K562 (cell line): ENCODE measurements at regions not wholly inside any gene's neighbourhood (a gene's known extent, or its start where the extent isn't known, plus 50 kb on each side); places are given as distances from the start of the nearest gene placed in this dataset.
A peak's percentile ranks its signal among the peaks of the same experiment; 100 is the strongest.

Source experiments
- CBX5 ChIP-seq: IDR thresholded peaks from 2 replicates; pipeline ENCODE4 v1.6.1; 2014; ENCODE audit warnings: low read depth, borderline replicate concordance
- E2F5 ChIP-seq: sonication (generic); formaldehyde crosslinking; IDR thresholded peaks from 2 replicates; pipeline ENCODE4 v1.8.0; 2022; ENCODE audit warnings: mild to moderate bottlenecking, missing genetic modification reagents
- E2F6 ChIP-seq, 2 experiments: IDR thresholded peaks; 2 replicates each; pipeline ENCODE4 v1.6.1; 2011; ENCODE audit warnings: borderline replicate concordance in 1 of 2, control low read depth in 1 of 2, low read depth in 1 of 2, low read length in 1 of 2, mild to moderate bottlenecking in 1 of 2, mixed read lengths in 1 of 2, moderate library complexity in 1 of 2; ENCODE audit not compliant: insufficient read depth in 1 of 2, insufficient read length in 1 of 2, poor library complexity in 1 of 2, severe bottlenecking in 1 of 2; ENCODE audit errors: extremely low read depth in 1 of 2
- EP300 ChIP-seq: IDR thresholded peaks from 2 replicates; pipeline ENCODE4 v1.6.1; 2012; ENCODE audit warnings: low read length, improper control_type of control experiment
- IRF1 ChIP-seq: sonication (generic); formaldehyde crosslinking; IDR thresholded peaks from 2 replicates; pipeline ENCODE4 v1.8.0; 2022; ENCODE audit warnings: missing genetic modification reagents, mild to moderate bottlenecking, borderline replicate concordance
- MIER1 ChIP-seq: fragments of 450-650 bp; IDR thresholded peaks from 2 replicates; pipeline ENCODE4 v1.6.1; 2016; ENCODE audit warnings: antibody characterized with exemption, mild to moderate bottlenecking, low read depth
- MXD1 ChIP-seq: fragments of 250-450 bp; sonication (Bioruptor Pico); IDR thresholded peaks from 2 replicates; pipeline ENCODE4 v1.8.0; 2021; ENCODE audit warnings: borderline replicate concordance, mild to moderate bottlenecking, moderate library complexity; ENCODE audit not compliant: poor library complexity, severe bottlenecking
- NR4A1 ChIP-seq, 2 experiments: fragments of 250-450 bp in 1 of 2; fragments of 450-650 bp in 1 of 2; sonication (Bioruptor Pico) in 1 of 2; IDR thresholded peaks; 2 replicates each; pipeline versions ENCODE4 v1.4.0 to v1.6.1; 2016 to 2020; ENCODE audit warnings: mild to moderate bottlenecking in 2 of 2, missing compliant biosample characterization in 1 of 2, missing genetic modification characterization in 1 of 2, moderate library complexity in 1 of 2
- PRDM10 ChIP-seq: fragments of 450-650 bp; IDR thresholded peaks from 2 replicates; pipeline ENCODE4 v1.6.1; 2018; ENCODE audit not compliant: partially characterized antibody
- PTRF ChIP-seq: fragments of 450-650 bp; IDR thresholded peaks from 2 replicates; pipeline ENCODE4 v1.6.1; 2016; ENCODE audit warnings: mild to moderate bottlenecking, missing genetic modification characterization, missing compliant biosample characterization
- RB1 ChIP-seq: fragments of 450-650 bp; IDR thresholded peaks from 2 replicates; pipeline ENCODE4 v1.6.1; 2017; ENCODE audit warnings: low read depth, mild to moderate bottlenecking
- SAFB2 ChIP-seq: fragments of 200-400 bp; formaldehyde crosslinking; IDR thresholded peaks from 2 replicates; pipeline ENCODE4 v1.6.1; 2018; ENCODE audit warnings: borderline replicate concordance, low read length, low read depth, moderate library complexity; ENCODE audit not compliant: severe bottlenecking
- SIN3A ChIP-seq, 2 experiments: fragments of 150-350 bp in 1 of 2; IDR thresholded peaks; 2 replicates each; pipeline ENCODE4 v1.6.1; 2011 to 2016; ENCODE audit warnings: borderline replicate concordance in 2 of 2, low read depth in 2 of 2, low read length in 2 of 2, mild to moderate bottlenecking in 2 of 2, moderate library complexity in 2 of 2; ENCODE audit not compliant: control insufficient read depth in 1 of 2
- ZBTB7A ChIP-seq: IDR thresholded peaks from 2 replicates; pipeline ENCODE4 v1.6.1; 2011; ENCODE audit warnings: low read depth, mild to moderate bottlenecking, low read length, moderate library complexity, borderline replicate concordance; ENCODE audit not compliant: control insufficient read depth
- ZNF212 ChIP-seq: fragments of 450-650 bp; formaldehyde crosslinking; IDR thresholded peaks from 2 replicates; pipeline ENCODE4 v1.4.0; 2020; ENCODE audit warnings: mild to moderate bottlenecking
- ZNF384 ChIP-seq: IDR thresholded peaks from 2 replicates; pipeline ENCODE4 v1.6.1; 2012; ENCODE audit warnings: low read depth, low read length, improper control_type of control experiment
- ZNF449 ChIP-seq: fragments of 250-450 bp; sonication (Bioruptor Pico); IDR thresholded peaks from 2 replicates; pipeline ENCODE4 v1.8.0; 2022; ENCODE audit warnings: moderate library complexity, mild to moderate bottlenecking, inconsistent platforms
- ZNF57 ChIP-seq: fragments of 450-650 bp; formaldehyde crosslinking; IDR thresholded peaks from 2 replicates; pipeline ENCODE4 v1.4.0; 2020; ENCODE audit warnings: mild to moderate bottlenecking, moderate library complexity

- TF ChIP-seq NR4A1 (CRISPR knock-in tag; IDR thresholded peaks at IDR 0.05) (no peak), NR4A1 (tag; IDR thresholded peaks at IDR 0.05) (no peak), RB1 (no peak), ZNF449 (no peak), ZNF384 (no peak), SAFB2 (no peak), ZNF212 (CRISPR knock-in tag) (no peak), E2F6 (IDR thresholded peaks at IDR 0.05; ENCODE audit: borderline replicate concordance in 1 of 2, extremely low read depth in 1 of 2, insufficient read depth in 1 of 2, insufficient read length in 1 of 2, low read depth in 1 of 2, low read length in 1 of 2, poor library complexity in 1 of 2, severe bottlenecking in 1 of 2) (no peak), PRDM10 (no peak), MXD1 (no peak), PTRF (no peak), SIN3A (IDR thresholded peaks at IDR 0.05; ENCODE audit: borderline replicate concordance in 2 of 2, control insufficient read depth in 1 of 2, low read depth in 2 of 2, low read length in 2 of 2) (no peak), E2F5 (CRISPR knock-in tag) (no peak), ZBTB7A (no peak), IRF1 (CRISPR knock-in tag) (no peak), CBX5 (no peak), ZNF57 (CRISPR knock-in tag) (no peak), MIER1 (no peak), EP300 (peak; percentile 23; the same call in 1 of the 2 replicates)
These were observed 68.1 kb upstream of the SEC14L1 start (continued) for GRCh38 chr17:77072670-77073069.
